Activated CD4-positive, alpha-beta T cell treated with anti-CD3 and anti-CD28 coated beads, Interleukin-2, amount 50 U/mL, for 16 hours (primary cell): ENCODE measurements at regions not wholly inside any gene's neighbourhood (a gene's known extent, or its start where the extent isn't known, plus 50 kb on each side); places are given as distances from the start of the nearest gene placed in this dataset.
"Not testable (repeated sequence)": the region's sequence is repeated elsewhere in the genome, so short reads cannot be mapped to it uniquely, and the experiment has no call there.

ENCODE experiments used
- DNase-seq: peaks from one replicate; pipeline ENCODE4 v3.0.0-alpha.2; 2020

DNA sequence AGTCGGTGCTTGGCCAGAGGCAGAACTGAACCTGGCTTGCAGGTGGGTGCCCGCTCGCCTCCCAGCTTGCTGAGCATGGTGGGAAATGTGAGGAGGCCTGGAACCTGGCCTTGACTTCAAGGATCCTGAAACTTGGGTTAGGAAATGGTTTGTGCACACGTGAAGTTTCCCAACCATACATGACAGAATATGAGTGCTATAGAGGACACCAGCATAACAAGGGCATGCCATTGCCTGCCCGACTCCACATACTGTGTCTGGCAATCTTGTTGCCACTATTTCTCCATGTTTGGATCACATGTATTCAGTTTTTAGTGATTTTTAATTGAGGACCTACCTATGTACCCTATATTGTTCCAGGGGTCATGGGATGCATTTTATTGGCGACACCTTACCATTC lies 177.6 kb upstream of the ANKRD55 start:
- DNase-seq, result no peak

DNA sequence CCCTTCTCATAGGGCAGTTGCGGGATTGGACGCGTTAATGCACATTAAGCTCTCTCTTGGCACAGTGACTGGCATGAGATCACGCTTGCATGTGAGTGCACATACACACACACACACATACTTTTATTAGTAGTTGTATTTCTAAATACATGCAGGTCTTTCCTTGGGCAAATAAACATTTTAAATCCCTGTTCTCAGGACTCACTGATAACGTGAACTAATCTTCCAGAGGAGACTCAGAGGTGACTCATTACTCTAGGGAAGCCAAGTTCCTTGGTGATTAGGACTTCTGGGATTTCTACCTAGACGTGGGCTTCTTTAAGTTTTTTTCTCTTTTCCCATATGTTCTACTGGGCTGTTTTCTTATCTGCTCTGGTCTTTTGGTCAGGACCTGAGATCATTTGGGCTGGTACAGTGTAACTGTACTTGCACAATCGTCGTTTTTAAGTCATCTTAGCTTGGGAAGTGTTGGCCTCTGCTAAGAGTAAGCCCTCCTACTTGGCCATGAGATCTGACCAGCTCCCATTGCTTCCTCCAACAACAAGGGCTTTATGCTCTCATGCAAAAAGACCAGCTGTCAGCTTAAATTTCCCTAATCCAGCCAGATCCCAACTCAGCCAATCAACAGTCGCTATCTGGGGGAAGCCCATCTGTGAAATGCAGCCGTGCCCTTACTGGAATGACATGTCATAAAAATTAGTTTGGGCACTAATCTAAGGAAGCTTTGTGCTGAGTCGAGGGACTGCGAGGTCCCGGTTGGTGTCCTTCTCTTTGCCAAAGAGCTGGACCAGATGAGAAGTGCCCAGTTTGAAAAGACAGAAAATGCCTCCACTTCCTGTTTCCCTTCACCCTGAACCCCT lies 176.4 kb upstream of the ANKRD55 start:
- DNase-seq, result no peak

DNA sequence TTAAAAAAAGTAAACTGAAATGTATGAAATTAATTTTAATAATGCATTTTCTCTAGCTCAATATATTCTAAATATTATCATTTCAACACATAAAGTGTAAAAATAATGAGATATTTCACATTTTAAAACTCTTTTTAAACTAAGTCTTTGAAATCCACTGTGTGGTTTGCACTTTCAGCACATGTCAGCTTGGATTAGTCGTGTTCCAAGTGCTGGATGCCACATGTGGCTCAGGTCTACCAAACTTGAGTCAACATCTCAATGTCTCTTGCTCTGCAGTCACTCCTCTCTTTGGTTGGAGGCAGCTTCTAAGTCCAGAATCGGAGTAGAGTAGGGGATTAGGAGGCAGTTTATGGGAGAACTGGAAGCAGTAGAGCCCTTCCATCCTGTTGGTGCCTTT lies 173.7 kb upstream of the ANKRD55 start:
- DNase-seq, result no peak

DNA sequence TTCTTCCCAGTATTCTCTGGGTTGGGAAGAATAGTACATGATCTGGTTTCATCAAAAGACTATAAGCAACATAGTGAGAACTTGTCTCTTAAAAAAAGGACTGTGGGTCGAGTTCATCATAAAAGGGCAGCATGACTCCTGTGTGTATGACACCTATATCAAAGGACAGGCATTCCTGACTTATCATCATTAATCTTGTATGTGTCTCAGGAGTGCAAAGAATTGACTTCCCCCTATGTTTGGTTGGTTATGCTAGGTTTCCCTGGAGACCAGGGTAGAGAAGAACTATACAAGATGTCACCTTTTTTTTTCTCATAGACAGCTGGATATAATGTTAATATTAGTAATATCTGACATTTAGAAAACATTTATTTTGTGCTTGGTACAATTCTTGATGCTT lies 173.1 kb upstream of the ANKRD55 start:
- DNase-seq, result no peak

DNA sequence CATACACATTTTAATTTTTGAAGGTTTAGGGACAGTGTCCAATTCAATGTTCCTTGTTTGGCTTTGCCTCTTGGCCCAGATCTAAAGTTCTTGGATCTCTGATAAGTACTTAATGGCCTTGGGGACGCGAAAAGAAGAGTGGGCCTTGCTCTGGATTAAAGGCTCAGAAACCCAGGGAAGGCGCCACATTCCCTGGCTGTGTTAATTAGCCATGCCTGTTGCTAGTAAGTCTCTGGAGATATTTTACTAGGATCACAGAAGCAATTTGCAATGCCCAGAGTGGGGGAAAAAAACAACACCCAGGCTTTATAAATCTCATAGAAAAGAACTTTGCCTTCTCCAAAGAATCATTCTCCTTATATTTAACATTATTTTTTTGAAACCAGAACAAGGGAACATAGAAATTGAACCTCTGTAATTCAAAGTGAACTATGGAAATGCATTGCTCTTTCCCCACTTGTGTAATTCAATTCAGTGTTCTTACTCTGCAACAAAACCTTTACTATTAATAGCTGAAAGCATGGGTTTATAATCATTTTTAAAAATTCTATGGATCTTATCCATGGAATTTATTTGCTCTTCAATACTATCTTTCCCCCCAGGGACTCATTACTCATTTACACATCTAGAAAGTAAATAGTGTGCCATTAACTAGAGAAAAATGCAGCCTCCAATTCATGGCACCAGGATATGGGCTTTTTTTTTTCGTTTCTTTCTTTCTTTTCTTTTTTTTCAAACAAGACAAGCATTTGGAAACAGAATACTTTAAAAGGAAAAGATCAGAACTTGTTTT lies 172.2 kb upstream of the ANKRD55 start:
- no peak for DNase-seq

DNA sequence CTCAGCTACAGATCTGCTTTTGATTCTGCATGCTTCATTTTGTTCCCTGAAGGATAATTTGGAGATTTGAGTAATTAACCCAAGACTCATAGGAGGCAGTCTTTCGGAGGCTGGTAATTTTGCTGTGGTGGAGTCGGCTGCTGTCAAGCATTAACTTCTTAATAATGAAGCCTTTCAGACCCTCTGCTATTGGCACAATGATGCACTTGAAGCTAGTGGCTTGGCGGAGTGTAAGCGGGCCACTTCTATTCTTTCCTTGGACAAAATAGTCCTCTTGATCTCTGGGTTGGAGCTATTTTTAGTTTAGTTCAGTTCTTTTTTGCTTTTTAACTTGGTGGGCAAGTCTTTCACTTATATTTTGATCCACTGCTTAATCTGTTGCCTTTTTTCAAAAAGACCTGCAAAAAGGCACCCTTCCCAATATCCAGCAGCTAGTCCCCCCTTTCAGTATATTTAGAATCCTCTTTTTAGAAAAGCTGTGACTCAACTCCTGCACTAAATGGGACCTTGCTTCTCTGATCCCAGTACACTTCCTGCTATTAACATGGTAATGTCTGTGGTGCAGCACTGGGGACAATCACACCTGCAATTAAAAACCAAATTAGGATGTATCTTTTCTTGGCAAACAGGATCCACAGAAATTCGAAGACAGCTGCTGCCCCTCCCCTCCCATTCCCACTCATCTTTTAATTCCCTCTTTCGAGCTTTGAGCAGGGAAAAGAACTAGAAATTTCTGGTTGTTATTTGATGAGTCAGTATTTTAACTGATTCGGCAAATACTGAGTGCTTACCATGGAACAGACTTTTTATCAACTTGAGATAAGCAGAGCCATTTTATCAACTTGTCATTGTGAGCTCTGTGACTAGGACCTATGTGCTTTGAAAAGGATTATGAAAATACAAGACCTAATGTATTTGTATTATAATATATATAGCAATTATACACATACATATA lies 169.4 kb upstream of the ANKRD55 start:
- no peak for DNase-seq

DNA sequence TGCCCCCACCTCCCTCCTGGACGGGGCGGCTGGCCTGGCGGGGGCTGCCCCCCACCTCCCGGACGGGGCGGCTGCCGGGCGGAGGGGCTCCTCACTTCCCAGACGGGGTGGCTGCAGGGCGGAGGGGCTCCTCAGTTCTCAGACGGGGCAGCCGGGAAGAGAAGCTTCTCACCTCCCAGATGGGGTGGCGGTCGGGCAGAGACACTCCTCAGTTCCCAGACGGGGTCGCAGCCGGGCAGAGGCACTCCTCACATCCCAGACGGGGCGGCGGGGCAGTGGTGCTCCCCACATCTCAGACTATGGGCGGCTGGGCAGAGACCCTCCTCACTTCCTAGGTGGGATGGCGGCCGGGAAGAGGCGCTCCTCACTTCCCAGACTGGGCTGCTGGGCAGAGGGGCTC lies 164.7 kb upstream of the ANKRD55 start:
- not testable (repeated sequence) for DNase-seq

DNA sequence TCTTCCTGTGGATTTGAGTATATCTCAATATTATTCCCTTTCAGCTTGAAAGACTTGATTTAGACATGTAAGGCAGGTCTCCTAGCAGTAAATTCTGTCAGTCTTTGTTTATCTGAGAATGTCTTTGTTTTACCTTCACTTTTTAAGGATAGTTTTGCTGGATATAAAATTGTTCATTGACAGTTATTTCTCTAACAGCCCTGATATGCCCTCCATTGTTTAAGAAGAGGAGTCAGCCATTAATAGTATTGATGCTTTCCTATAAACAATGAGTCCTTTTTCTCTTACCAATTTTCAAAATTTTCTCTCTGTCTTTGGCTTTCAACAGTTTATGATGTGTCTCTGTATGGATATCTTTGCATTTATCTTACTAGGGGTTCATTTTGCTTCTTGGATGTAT lies 163.5 kb upstream of the ANKRD55 start:
- no peak for DNase-seq

DNA sequence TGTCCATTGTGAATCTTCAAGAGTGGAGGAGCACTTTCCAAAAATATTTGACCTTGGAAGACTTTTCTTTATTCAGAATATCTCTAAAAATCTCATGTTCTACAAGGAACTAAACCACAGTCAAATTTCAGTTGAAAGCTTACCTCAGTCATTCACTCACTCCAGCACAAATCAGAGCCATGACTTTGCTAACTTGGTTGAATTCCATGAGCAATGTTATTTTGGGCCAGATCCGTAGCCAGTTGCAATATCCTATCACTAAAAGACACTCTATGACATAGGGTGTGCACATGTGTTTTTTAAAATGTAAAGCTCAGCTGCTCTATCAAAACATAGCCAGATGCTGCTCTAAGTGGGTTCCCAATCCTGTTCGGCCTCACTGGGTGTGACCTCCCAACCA lies 156.1 kb upstream of the ANKRD55 start:
- DNase-seq, result no peak

DNA sequence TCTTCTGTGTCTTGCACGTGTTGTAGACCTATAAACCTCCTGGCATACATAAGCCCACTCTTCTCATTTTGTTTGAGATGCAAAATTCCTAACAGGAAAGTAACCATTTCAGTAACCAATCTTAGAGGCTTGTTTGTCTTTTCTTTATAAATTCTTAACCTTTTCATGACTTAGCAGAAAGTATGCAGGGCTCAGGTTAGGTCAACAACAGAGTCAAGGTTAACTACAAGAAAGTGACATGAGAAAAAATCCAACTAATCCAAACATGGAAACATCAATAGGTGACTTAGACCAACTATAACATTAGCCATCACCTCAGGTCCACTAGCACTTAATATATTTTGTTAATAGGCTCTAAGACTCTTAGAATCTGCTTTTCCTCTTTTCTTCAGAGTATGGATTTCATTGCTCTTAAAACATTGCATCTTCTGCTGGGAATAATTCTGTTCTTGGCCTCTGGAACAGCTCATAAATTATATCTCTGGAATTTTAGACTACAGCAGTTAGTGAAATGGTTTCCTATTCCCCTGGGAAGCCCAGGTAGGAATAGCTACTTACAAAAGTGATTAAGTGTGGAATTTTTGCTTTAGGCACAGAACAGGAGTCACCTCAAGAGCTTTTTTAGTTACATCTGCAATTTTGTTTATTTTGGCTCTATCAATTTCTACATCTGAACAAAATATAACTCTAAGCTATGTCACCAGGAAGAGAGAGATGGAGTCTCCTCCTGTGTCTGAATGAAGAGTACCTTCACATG lies 155.3 kb upstream of the ANKRD55 start:
- DNase-seq, result no peak

DNA sequence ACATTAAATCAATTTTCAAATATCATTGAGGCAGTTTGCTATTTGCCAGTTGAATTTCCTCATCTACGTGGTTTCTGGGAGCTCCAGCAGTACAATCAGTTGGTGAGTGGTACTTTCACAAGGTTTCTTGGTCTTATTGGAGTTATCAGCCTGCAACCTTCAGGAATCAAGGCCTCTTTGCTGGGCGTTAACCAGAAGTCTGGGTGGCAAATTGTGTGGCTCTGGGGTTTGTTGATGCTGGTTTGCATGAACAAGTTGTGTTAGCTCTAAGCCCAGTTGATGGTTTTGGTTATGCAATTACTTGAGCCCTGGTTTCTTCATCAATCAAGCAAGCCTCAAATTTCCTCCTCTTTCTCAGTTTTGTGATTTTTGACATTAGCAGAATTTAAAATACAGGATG lies 152.9 kb upstream of the ANKRD55 start:
- no peak for DNase-seq

DNA sequence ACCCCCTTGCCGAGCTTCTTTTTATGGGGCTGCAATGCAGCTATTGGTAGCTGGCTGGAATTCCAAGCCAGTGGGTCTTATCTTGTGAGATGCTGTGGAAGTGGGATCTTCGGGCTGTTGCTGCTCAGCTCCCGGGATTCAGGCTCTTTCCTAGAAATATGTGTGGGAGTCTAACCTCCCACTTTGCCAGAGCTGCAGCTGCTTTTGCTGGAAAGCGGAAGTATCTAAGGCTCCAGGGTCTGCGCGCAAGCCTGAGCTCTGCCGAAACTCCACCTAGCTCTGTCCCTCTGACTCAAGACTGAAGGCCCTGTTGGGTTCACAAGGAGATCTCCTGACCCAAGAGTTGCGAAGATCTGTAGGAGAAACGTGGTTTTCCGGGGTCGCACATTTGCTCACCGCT lies 151.1 kb upstream of the ANKRD55 start:
- DNase-seq, result no peak

DNA sequence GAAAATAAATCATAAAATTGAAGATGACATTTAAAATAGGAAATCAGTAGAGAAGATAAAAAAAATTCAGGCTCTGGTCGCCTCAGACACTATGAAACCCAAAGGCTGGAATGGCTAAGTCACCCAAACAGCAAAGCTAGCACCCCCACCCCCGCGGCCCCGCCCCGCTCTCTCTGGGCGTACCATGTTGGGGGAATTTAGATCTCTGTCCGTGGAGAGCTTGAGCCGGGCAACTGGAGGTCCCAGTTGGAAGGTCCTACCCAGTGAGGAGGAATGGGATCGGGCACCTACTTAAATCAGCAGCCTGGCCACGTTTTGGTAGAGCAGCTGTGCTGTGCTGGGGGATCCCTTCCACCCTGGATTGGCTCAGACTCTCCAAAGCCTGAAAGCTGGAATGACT lies 150.6 kb upstream of the ANKRD55 start:
- DNase-seq, result no peak

DNA sequence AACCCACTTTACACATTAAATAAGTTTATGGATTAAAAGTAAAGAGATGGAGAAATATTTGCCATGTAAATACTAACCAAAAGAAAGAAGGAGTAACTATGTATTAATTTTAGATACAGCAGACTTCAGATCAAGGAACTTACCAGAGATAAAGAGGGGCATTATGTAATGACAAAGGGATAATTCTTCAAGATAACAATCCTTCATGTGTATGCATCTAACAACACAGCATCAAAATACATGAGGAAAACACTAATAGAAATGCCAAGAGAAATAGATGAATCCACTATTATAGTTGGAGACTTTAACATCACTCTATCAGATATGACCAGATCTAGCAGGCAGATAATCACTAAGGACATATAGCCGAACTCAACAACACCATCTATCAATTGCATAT lies 149.8 kb upstream of the ANKRD55 start:
- DNase-seq, result no peak

DNA sequence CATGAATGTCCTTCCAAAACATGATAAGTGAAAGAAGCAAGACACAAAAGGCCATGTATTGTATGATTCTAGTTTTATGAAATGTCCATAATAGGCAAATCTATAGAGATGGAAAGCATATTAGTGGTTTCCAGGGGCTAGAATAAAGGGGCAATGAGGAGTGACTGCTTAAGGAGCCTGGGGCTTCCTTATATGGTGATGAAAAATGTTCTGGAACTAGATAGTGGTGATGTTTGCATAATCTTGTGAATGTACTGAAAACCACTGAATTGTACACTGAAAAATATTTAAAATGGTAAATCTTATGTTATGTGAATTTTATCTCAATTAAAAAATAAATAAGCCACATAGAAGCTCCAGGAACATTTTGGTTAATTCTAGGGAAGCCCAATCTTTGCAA lies 144.4 kb upstream of the ANKRD55 start:
- DNase-seq, result no peak

DNA sequence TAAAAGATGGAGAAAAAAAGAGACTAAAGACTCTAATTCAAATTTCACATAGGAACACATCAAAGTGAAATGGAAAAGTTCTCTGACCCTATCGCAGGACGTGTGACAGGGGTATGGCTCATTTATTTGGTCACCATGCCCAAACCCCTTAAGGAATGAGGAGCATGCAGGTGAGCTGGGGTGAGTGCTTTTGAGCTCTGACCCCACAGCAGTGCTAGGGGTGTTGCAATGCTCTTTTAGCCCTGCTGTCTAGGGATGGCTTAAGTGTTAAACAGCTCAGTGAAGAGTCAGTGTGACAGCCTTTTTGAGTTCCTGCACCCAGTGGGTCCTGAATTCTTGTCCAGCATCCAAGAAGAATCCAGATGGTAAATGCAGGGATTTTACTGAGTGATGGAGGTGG lies 143.0 kb upstream of the ANKRD55 start:
- no peak for DNase-seq

DNA sequence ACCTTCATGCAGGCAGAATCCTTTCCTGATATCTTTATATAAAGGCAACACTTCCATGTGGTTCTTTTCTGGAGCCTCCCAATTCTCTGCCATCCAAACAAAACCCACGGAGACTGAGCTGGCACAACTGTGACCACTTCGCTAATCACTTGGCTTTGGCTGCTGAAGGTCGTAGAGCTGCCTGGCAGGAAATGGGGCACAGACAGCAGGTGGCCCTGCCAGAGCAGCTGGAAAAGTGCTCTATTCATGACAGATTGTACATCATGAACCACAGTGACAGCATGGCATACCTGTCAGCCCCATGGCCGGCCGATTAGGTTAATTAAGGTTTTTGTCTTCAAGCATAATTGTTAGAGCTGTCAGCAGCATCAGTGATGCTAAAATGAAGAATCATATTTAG lies 141.9 kb upstream of the ANKRD55 start:
- no peak for DNase-seq

DNA sequence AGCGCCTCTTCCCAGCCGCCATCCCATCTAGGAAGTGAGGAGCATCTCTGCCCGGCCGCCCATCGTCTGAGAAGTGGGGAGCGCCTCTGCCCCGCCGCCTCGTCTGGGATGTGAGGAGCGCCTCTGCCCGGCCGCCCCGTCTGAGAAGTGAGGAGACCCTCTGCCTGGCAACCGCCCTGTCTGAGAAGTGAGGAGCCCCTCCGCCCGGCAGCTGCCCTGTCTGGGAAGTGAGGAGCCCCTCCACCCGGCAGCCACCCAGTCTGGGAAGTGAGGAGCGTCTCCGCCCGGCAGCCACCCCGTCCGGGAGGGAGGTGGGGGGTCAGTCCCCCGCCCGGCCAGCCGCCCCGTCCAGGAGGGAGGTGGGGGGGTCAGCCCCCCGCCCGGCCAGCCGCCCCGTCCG lies 139.4 kb upstream of the ANKRD55 start:
- not testable (repeated sequence) for DNase-seq

DNA sequence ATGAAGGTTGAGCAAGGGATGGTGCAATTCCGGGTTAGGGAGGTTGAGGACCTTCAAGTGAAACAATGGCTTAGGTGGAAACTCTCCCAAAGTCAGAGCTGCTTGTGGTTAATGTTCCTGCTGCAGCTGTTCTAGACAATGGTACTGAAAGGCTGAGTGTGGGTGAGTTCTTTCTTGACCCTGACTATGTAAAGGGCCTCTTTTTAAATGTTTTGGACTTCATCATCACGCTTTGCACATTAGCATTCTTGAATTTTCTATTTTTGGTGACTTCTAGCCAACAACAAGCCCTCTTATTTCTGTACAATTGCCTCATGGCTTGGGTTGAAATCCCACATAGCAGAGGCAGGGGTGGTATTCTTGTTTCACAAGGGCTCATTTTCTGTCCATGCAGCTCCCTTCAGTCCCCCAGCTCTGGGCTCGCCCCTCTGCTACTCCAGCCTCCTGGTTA lies 136.3 kb upstream of the ANKRD55 start:
- no peak for DNase-seq

DNA sequence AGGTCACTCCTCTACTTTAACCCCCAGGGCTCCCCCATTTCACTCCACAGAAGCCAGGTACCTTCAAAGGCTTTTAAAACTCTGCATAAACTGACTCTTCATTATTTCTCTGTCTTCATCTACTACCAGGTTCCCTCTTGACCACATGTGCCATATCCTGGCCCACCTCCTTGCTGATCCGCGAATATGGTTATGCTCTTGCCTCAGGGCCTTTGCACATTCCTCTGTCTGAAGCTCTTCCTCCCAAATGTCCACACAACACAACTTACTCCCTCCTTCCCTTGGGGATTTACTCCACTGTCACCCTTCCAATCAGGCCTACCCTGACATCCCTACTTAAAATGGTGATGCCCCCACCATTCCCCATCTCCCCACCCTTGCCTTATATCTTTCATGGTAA lies 134.6 kb upstream of the ANKRD55 start:
- no peak for DNase-seq

DNA sequence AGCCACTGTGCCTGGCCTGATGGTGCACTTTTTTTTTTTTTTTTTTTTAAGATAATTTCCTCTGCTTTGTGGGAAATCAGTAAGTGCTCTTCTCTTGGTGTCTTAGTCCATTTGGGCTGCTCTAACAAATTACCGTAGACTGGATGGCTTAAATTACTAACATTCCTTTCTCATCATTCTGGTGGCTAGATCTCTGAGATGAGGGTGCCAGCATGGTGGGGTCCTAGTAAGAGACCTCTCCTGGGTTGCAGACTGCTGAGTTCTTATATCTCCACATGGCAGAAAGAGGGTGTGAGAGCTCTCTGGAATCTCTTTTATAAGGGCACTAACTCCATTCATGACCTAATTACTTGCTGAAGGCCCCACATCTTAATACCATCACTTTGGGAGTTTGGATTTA lies 133.9 kb upstream of the ANKRD55 start:
- no peak for DNase-seq

DNA sequence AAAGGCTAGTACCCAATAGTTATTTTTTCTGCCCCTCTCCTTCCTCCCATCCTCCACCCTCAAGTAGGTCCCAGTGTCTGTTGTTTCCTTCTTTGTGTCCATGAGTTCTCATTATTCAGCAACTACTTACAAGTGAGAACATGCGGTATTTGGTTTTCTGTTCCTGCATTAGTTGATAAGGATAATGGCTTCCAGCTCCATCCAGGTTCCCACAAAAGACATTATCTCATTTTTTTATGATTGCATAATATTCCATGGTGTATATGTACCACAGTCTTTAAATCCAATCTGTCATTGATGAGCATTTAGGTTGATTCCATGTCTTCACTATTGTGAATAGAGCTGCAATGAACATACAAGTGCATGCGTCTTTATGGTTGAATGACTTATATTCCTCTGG lies 128.3 kb upstream of the ANKRD55 start:
- no peak for DNase-seq
